Naive thymus-derived CD4-positive, alpha-beta T cell (primary cell): ENCODE measurements at regions not wholly inside any gene's neighbourhood (a gene's known extent, or its start where the extent isn't known, plus 50 kb on each side); places are given as distances from the start of the nearest gene placed in this dataset.

Source experiments
- ATAC-seq: fragments of 150-1000 bp; cut with Tn5 transposase; 2 replicates; pipeline ENCODE4 v1.10.0; 2021; ENCODE audit warnings: mild to moderate bottlenecking, moderate library complexity
- CTCF ChIA-PET: fragments of 350-600 bp; sonication (Branson Sonifier 250); formaldehyde crosslinking; loops from one replicate; lab custom pipeline; 2021; ENCODE audit warnings: antibody characterized with exemption; lab: Charles Lee
- POLR2A ChIA-PET: fragments of 350-600 bp; sonication (Branson Sonifier 250); formaldehyde crosslinking; loops from one replicate; lab custom pipeline; 2021; ENCODE audit warnings: antibody characterized with exemption, inconsistent platforms; lab: Charles Lee
- DNase-seq, 9 donors: peaks; one replicate each; pipeline versions ENCODE4 v3.0.0 to v3.0.0-alpha.2; 2020 to 2022; ENCODE audit warnings: mixed read lengths in 1 of 9
- H3K27ac ChIP-seq: one replicate; pipeline ENCODE4 v1.7.0; 2013; ENCODE audit warnings: mild to moderate bottlenecking, low read depth, low read length, moderate library complexity
- H3K27me3 ChIP-seq, 2 donors: one replicate each; pipeline ENCODE4 v1.7.0; 2013; ENCODE audit warnings: low read length in 2 of 2, mild to moderate bottlenecking in 2 of 2, moderate library complexity in 2 of 2; ENCODE audit not compliant: control insufficient read depth in 2 of 2, insufficient read depth in 2 of 2
- H3K36me3 ChIP-seq, 3 experiments: 1 replicate in 2 of 3; 2 replicates in 1 of 3; pipeline ENCODE4 v1.7.0; 2013; ENCODE audit warnings: low read length in 3 of 3, mild to moderate bottlenecking in 3 of 3, moderate library complexity in 1 of 3; ENCODE audit not compliant: insufficient read depth in 3 of 3, control insufficient read depth in 2 of 3
- H3K4me1 ChIP-seq, 2 donors: one replicate each; pipeline ENCODE4 v1.7.0; 2013; ENCODE audit warnings: low read length in 2 of 2, mild to moderate bottlenecking in 2 of 2, moderate library complexity in 1 of 2; ENCODE audit not compliant: control insufficient read depth in 2 of 2, insufficient read depth in 2 of 2
- H3K4me3 ChIP-seq: 2 replicates; pipeline ENCODE4 v1.7.0; 2013; ENCODE audit warnings: mild to moderate bottlenecking, low read length
- H3K9me3 ChIP-seq, 3 experiments: 1 replicate in 2 of 3; 2 replicates in 1 of 3; pipeline ENCODE4 v1.7.0; 2013; ENCODE audit warnings: low read length in 3 of 3; ENCODE audit not compliant: control insufficient read depth in 2 of 3
- H3K27ac Mint-ChIP-seq, 9 donors: one replicate each; pipeline ENCODE4 v1.8.0; 2020 to 2022; ENCODE audit warnings: mixed read lengths in 9 of 9, mild to moderate bottlenecking in 8 of 9, moderate library complexity in 5 of 9, inconsistent platforms in 2 of 9
- H3K27me3 Mint-ChIP-seq, 5 donors: one replicate each; pipeline ENCODE4 v1.8.0; 2021 to 2022; ENCODE audit warnings: mixed read lengths in 5 of 5, mild to moderate bottlenecking in 1 of 5
- H3K36me3 Mint-ChIP-seq, 5 donors: one replicate each; pipeline ENCODE4 v1.8.0; 2020 to 2022; ENCODE audit warnings: mixed read lengths in 5 of 5, mild to moderate bottlenecking in 3 of 5, inconsistent platforms in 1 of 5
- H3K4me1 Mint-ChIP-seq, 7 donors: one replicate each; pipeline ENCODE4 v1.8.0; 2020 to 2022; ENCODE audit warnings: mixed read lengths in 7 of 7, mild to moderate bottlenecking in 3 of 7, inconsistent platforms in 1 of 7
- H3K4me3 Mint-ChIP-seq, 10 donors: one replicate each; pipeline ENCODE4 v1.8.0; 2020 to 2022; ENCODE audit warnings: mild to moderate bottlenecking in 10 of 10, mixed read lengths in 10 of 10, moderate library complexity in 6 of 10, inconsistent platforms in 2 of 10
- H3K9me3 Mint-ChIP-seq, 11 donors: one replicate each; pipeline ENCODE4 v1.8.0; 2020 to 2022; ENCODE audit warnings: mixed read lengths in 11 of 11, mild to moderate bottlenecking in 4 of 11, inconsistent platforms in 1 of 11, moderate library complexity in 1 of 11
- intact Hi-C, 2 donors: fragments of 100-400 bp; cut with micrococcal nuclease; formaldehyde crosslinking; loops; one replicate each; pipeline ENCODE4 v1.15.1; 2023

GRCh38 chr1:47571161-47571560 is 133.3 kb downstream of the FOXD2 start:
- Histone ChIP-seq H3K27ac (no peak overlapping the region), H3K27me3 (peaks cover 0 to 4% of the 10 kb centered on the region in 2 donors), H3K4me3 (no peak overlapping the region), H3K9me3 (no peaks in the 10 kb centered on the region), H3K36me3 (no peaks in the 10 kb centered on the region), H3K4me1 (no peaks in the 10 kb centered on the region)
- peaks cover 0 to 6% (median 0%) of the 10 kb centered on the region in 7 donors for H3K4me1 Mint-ChIP-seq
- ChIA-PET CTCF (no interaction called here), POLR2A (no interaction called here)
- intact Hi-C loops, result no loop called here
- no peak overlapping the region for H3K4me3 Mint-ChIP-seq
- peaks cover 5 to 50% (median 11%) of the 10 kb centered on the region in 5 donors for H3K27me3 Mint-ChIP-seq
- peaks cover 0 to 2% (median 0%) of the 10 kb centered on the region in 11 donors for H3K9me3 Mint-ChIP-seq
- DNase-seq (no peak), ATAC-seq (no peak)
- no peaks in the 10 kb centered on the region for H3K36me3 Mint-ChIP-seq
- H3K27ac Mint-ChIP-seq, result no peak overlapping the region

- no peak overlapping the region for H3K27ac Mint-ChIP-seq
- intact Hi-C loops, result no loop called here
Observed at GRCh38 chr1:47571952-47572351, 134.1 kb downstream of the FOXD2 start.

GRCh38 chr1:47572731-47573430 is 135.0 kb downstream of the FOXD2 start:
- no peak overlapping the region for H3K27ac Mint-ChIP-seq

More at GRCh38 chr1:47571952-47572351, 134.1 kb downstream of the FOXD2 start:
- no peak for DNase-seq
- Histone ChIP-seq H3K27me3 (peaks cover 0 to 4% of the 10 kb centered on the region in 2 donors), H3K9me3 (no peaks in the 10 kb centered on the region), H3K27ac (no peak overlapping the region), H3K4me3 (no peak overlapping the region), H3K4me1 (no peaks in the 10 kb centered on the region), H3K36me3 (no peaks in the 10 kb centered on the region)
- Mint-ChIP-seq H3K36me3 (no peaks in the 10 kb centered on the region), H3K4me3 (no peak overlapping the region), H3K27me3 (peaks cover 7 to 55% (median 19%) of the 10 kb centered on the region in 5 donors), H3K9me3 (peaks cover 0 to 2% (median 0%) of the 10 kb centered on the region in 11 donors), H3K4me1 (peaks cover 0 to 6% (median 0%) of the 10 kb centered on the region in 7 donors)
- ChIA-PET POLR2A (no interaction called here), CTCF (no interaction called here)
- ATAC-seq, result no peak

GRCh38 chr1:47574451-47575165 is 136.8 kb downstream of the FOXD2 start:
- DNase-seq (no peak), ATAC-seq (no peak)
- Mint-ChIP-seq H3K27me3 (peaks cover 8 to 58% (median 26%) of the 10 kb centered on the region in 5 donors), H3K4me3 (no peak overlapping the region), H3K4me1 (peaks cover 0 to 6% (median 0%) of the 10 kb centered on the region in 7 donors), H3K36me3 (no peaks in the 10 kb centered on the region), H3K27ac (no peak overlapping the region), H3K9me3 (peaks cover 0 to 2% (median 0%) of the 10 kb centered on the region in 11 donors)
- no peaks in the 10 kb centered on the region for H3K9me3 ChIP-seq
- no peak overlapping the region for H3K27ac ChIP-seq
- H3K27me3 ChIP-seq, result peaks cover 0 to 4% of the 10 kb centered on the region in 2 donors
- intact Hi-C loops, result no loop called here
- ChIA-PET CTCF (no interaction called here), POLR2A (no interaction called here)
- H3K4me3 ChIP-seq, result no peak overlapping the region
- no peaks in the 10 kb centered on the region for H3K4me1 ChIP-seq
- H3K36me3 ChIP-seq, result no peaks in the 10 kb centered on the region

More at GRCh38 chr1:47572731-47573430, 135.0 kb downstream of the FOXD2 start:
- Histone ChIP-seq H3K27me3 (peaks cover 0 to 4% of the 10 kb centered on the region in 2 donors), H3K4me1 (no peaks in the 10 kb centered on the region), H3K27ac (no peak overlapping the region), H3K4me3 (no peak overlapping the region), H3K9me3 (no peaks in the 10 kb centered on the region), H3K36me3 (no peaks in the 10 kb centered on the region)
- CTCF ChIA-PET, result interaction anchor here (0.6 kb wide), 1 partner anchor 1504 kb away, joined by 3 read pairs; no protein-coding TSS in a partner anchor
- intact Hi-C loops, result no loop called here
- Mint-ChIP-seq H3K36me3 (no peaks in the 10 kb centered on the region), H3K9me3 (peaks cover 0 to 2% (median 0%) of the 10 kb centered on the region in 11 donors), H3K4me3 (no peak overlapping the region), H3K27me3 (peaks cover 10 to 62% (median 22%) of the 10 kb centered on the region in 5 donors), H3K4me1 (peaks cover 0 to 6% (median 0%) of the 10 kb centered on the region in 7 donors)
- no peak for DNase-seq
- ATAC-seq, result no peak
- POLR2A ChIA-PET, result no interaction called here

GRCh38 chr1:47575855-47576757 is 138.3 kb downstream of the FOXD2 start:
- Mint-ChIP-seq H3K4me3 (no peak overlapping the region), H3K27me3 (peaks cover 8 to 52% (median 23%) of the 10 kb centered on the region in 5 donors), H3K27ac (no peak overlapping the region), H3K36me3 (no peaks in the 10 kb centered on the region), H3K9me3 (no peaks in the 10 kb centered on the region), H3K4me1 (no peaks in the 10 kb centered on the region)
- Histone ChIP-seq H3K4me1 (no peaks in the 10 kb centered on the region), H3K27ac (no peak overlapping the region), H3K27me3 (peaks cover 0 to 4% of the 10 kb centered on the region in 2 donors), H3K4me3 (no peak overlapping the region), H3K36me3 (no peaks in the 10 kb centered on the region), H3K9me3 (no peaks in the 10 kb centered on the region)
- CTCF ChIA-PET, result interaction anchor here (0.6 kb wide), 1 partner anchor 392 kb away, joined by 4 read pairs; no protein-coding TSS in a partner anchor
- ATAC-seq (no peak), DNase-seq (no peak)
- intact Hi-C loops, result no loop called here
- POLR2A ChIA-PET, result no interaction called here

- POLR2A ChIA-PET, result no interaction called here
Observed at GRCh38 chr1:47576758-47577115, 138.9 kb downstream of the FOXD2 start.

More at GRCh38 chr1:47576758-47577115, 138.9 kb downstream of the FOXD2 start:
- no peaks in the 10 kb centered on the region for H3K9me3 Mint-ChIP-seq
- CTCF ChIA-PET, result interaction anchor here (0.6 kb wide), 1 partner anchor 392 kb away, joined by 4 read pairs; no protein-coding TSS in a partner anchor
- no peak overlapping the region for H3K4me3 Mint-ChIP-seq
- no peaks in the 10 kb centered on the region for H3K4me1 Mint-ChIP-seq
- Histone ChIP-seq H3K9me3 (no peaks in the 10 kb centered on the region), H3K27ac (no peak overlapping the region), H3K36me3 (no peaks in the 10 kb centered on the region), H3K27me3 (peaks cover 0 to 4% of the 10 kb centered on the region in 2 donors), H3K4me3 (no peak overlapping the region), H3K4me1 (no peaks in the 10 kb centered on the region)
- peaks cover 8 to 52% (median 23%) of the 10 kb centered on the region in 5 donors for H3K27me3 Mint-ChIP-seq
- ATAC-seq, result no peak
- no peak for DNase-seq
- H3K36me3 Mint-ChIP-seq, result no peaks in the 10 kb centered on the region
- intact Hi-C loops, result no loop called here
- H3K27ac Mint-ChIP-seq, result no peak overlapping the region
